Stimulated activated CD8-positive, alpha-beta memory T cell treated with anti-CD3 and anti-CD28 coated beads, Interleukin-15, amount 100 ng/mL, for 1 hour (primary cell): ENCODE measurements at regions not wholly inside any gene's neighbourhood (a gene's known extent, or its start where the extent isn't known, plus 50 kb on each side); places are given as distances from the start of the nearest gene placed in this dataset.
"Not testable (repeated sequence)": the region's sequence is repeated elsewhere in the genome, so short reads cannot be mapped to it uniquely, and the experiment has no call there.

Source experiments
- DNase-seq: peaks from one replicate; pipeline ENCODE4 v3.0.0-alpha.2; 2020; ENCODE audit warnings: low read depth

- no peak for DNase-seq
Measured at GRCh38 chr12:93204896-93205295, 172.8 kb upstream of the NUDT4 start.

GRCh38 chr12:93205361-93205760 is 172.4 kb upstream of the NUDT4 start:
- DNase-seq, result no peak

- DNase-seq, result no peak
Measured at GRCh38 chr12:93208011-93208410, 169.7 kb upstream of the NUDT4 start.

GRCh38 chr12:93214523-93215289 is 163.0 kb upstream of the NUDT4 start:
- DNase-seq, result no peak

GRCh38 chr12:93215290-93215678 is 162.4 kb upstream of the NUDT4 start:
- DNase-seq, result no peak

- DNase-seq, result no peak
Measured at GRCh38 chr12:93219947-93220346, 157.8 kb upstream of the NUDT4 start.

- no peak for DNase-seq
Measured at GRCh38 chr12:93221841-93222240, 155.9 kb upstream of the NUDT4 start.

GRCh38 chr12:93223440-93224426 is 154.0 kb upstream of the NUDT4 start:
- no peak for DNase-seq

- no peak for DNase-seq
Measured at GRCh38 chr12:93225094-93225493, 152.6 kb upstream of the NUDT4 start.

GRCh38 chr12:93226361-93226760 is 151.4 kb upstream of the NUDT4 start:
- no peak for DNase-seq

GRCh38 chr12:93229494-93230325 is 148.0 kb upstream of the NUDT4 start:
- no peak for DNase-seq

GRCh38 chr12:93230326-93230720 is 147.4 kb upstream of the NUDT4 start:
- no peak for DNase-seq

GRCh38 chr12:93231938-93232337 is 145.8 kb upstream of the NUDT4 start:
- no peak for DNase-seq

GRCh38 chr12:93234641-93235040 is 143.1 kb upstream of the NUDT4 start:
- no peak for DNase-seq

- no peak for DNase-seq
Measured at GRCh38 chr12:93235881-93236280, 141.8 kb upstream of the NUDT4 start.

- DNase-seq, result no peak
Measured at GRCh38 chr12:93237235-93237915, 140.3 kb upstream of the NUDT4 start.

- not testable (repeated sequence) for DNase-seq
Measured at GRCh38 chr12:93238512-93239262, 139.0 kb upstream of the NUDT4 start.

- DNase-seq, result not testable (repeated sequence)
Measured at GRCh38 chr12:93239789-93240188, 137.9 kb upstream of the NUDT4 start.

GRCh38 chr12:93242154-93242972 is 135.4 kb upstream of the NUDT4 start:
- DNase-seq, result no peak

- DNase-seq, result no peak
Measured at GRCh38 chr12:93243382-93243688, 134.4 kb upstream of the NUDT4 start.
